Duodenal mucosa (tissue), 2 donors: ENCODE measurements at regions not wholly inside any gene's neighbourhood (a gene's known extent, or its start where the extent isn't known, plus 50 kb on each side); places are given as distances from the start of the nearest gene placed in this dataset.

ENCODE experiments used
- H3K27ac ChIP-seq: one replicate; pipeline ENCODE4 v1.7.0; 2013; ENCODE audit warnings: low read depth, low read length
- H3K27me3 ChIP-seq, 2 donors: one replicate each; pipeline ENCODE4 v1.7.0; 2013; ENCODE audit warnings: low read length in 2 of 2, control low read depth in 1 of 2; ENCODE audit not compliant: insufficient read depth in 2 of 2, control insufficient read depth in 1 of 2
- H3K36me3 ChIP-seq, 2 donors: one replicate each; pipeline ENCODE4 v1.7.0; 2013; ENCODE audit warnings: low read length in 2 of 2, control low read depth in 1 of 2; ENCODE audit not compliant: insufficient read depth in 2 of 2, control insufficient read depth in 1 of 2
- H3K4me1 ChIP-seq, 2 donors: one replicate each; pipeline ENCODE4 v1.7.0; 2013; ENCODE audit warnings: low read length in 2 of 2, control low read depth in 1 of 2; ENCODE audit not compliant: insufficient read depth in 2 of 2, control insufficient read depth in 1 of 2
- H3K4me3 ChIP-seq, 2 donors: one replicate each; pipeline ENCODE4 v1.7.0; 2013; ENCODE audit warnings: low read length in 2 of 2, low read depth in 1 of 2
- H3K9ac ChIP-seq, 2 donors: one replicate each; pipeline ENCODE4 v1.7.0; 2013; ENCODE audit warnings: low read length in 2 of 2, low read depth in 1 of 2
- H3K9me3 ChIP-seq, 2 donors: one replicate each; pipeline ENCODE4 v1.7.0; 2013; ENCODE audit warnings: low read length in 2 of 2, control low read depth in 1 of 2; ENCODE audit not compliant: control insufficient read depth in 1 of 2

DNA sequence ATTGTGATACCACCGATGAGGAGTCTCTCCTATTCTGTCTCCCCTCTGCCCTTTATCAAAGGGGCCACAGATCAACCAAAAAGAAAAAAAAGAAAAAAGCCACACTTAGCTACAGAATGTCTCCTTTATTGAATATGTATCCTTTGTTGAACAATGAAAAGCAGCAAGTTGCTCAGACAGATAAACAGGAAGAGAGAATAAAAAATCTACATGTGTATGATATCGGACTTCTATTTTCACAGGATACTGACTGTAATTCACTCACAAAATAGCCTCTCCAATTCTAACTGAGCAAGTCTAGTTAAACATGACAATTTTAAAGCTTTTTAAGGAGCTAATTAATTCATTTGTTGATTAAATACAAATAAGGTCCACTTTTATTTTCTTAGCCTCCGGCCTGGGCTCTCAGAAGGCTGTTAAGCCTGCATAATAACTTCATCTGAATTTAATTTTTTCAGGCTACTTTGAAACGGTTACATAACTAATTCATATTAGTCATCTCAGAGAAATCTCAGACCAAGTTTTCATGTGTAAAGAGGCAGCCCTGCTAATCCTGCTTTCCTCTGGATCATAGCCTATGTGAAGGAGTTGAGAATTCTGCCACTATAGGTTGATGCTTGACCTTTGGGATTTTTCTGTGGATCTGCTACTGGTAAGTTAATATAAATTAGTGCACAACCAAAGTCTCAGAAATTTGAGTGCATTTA is 304.1 kb upstream of the NR5A2 start:
- H3K27ac ChIP-seq, result no peak overlapping the region
- no peaks in the 10 kb centered on the region for H3K36me3 ChIP-seq
- no peaks in the 10 kb centered on the region for H3K9me3 ChIP-seq
- H3K4me3 ChIP-seq, result no peak overlapping the region
- H3K27me3 ChIP-seq, result no peaks in the 10 kb centered on the region
- H3K4me1 ChIP-seq, result no peaks in the 10 kb centered on the region
- no peak overlapping the region for H3K9ac ChIP-seq

GRCh38 chr1:199724049-199724448 is 303.5 kb upstream of the NR5A2 start:
- Histone ChIP-seq H3K9me3 (no peaks in the 10 kb centered on the region), H3K4me3 (no peak overlapping the region), H3K27ac (no peak overlapping the region), H3K4me1 (no peaks in the 10 kb centered on the region), H3K36me3 (no peaks in the 10 kb centered on the region), H3K9ac (no peak overlapping the region), H3K27me3 (no peaks in the 10 kb centered on the region)

DNA sequence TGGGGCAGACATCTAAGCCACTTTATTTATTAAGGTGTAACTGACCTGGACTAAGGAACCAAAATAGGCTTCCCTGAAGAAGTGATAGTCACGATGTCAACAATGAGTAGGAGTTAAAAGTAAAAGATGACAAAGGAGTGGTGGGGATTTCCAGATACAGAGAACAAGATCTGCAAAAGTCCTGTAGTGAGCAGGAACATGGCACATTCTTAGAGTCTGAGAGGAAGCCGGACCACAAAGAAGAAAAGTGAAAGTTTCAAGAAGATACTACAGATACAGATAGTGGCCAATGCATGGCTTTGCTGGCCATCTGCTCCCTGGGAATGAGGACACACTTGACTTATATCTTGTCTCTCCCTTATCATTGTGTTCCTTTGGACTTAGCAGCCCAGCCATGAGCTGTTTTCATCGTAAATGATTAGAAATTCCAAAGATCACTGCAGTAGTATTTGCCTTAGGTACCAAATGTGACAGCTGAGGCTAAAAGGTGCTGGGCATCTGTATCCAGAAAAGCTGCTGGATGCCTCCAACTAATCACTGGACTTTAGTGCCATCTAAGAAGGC is 302.4 kb upstream of the NR5A2 start:
- Histone ChIP-seq H3K4me1 (no peaks in the 10 kb centered on the region), H3K36me3 (no peaks in the 10 kb centered on the region), H3K27ac (no peak overlapping the region), H3K9ac (no peak overlapping the region), H3K4me3 (no peak overlapping the region), H3K9me3 (no peaks in the 10 kb centered on the region), H3K27me3 (no peaks in the 10 kb centered on the region)

- Histone ChIP-seq H3K27ac (no peak overlapping the region), H3K4me3 (no peak overlapping the region)
Measured at GRCh38 chr1:199727682-199728081, 299.8 kb upstream of the NR5A2 start.

GRCh38 chr1:199728345-199728744 is 299.2 kb upstream of the NR5A2 start:
- no peaks in the 10 kb centered on the region for H3K27me3 ChIP-seq
- no peak overlapping the region for H3K27ac ChIP-seq
- H3K4me3 ChIP-seq, result no peak overlapping the region
- H3K9ac ChIP-seq, result no peak overlapping the region
- no peaks in the 10 kb centered on the region for H3K36me3 ChIP-seq
- H3K4me1 ChIP-seq, result no peaks in the 10 kb centered on the region
- no peaks in the 10 kb centered on the region for H3K9me3 ChIP-seq

More at GRCh38 chr1:199727682-199728081, 299.8 kb upstream of the NR5A2 start:
- H3K27me3 ChIP-seq, result no peaks in the 10 kb centered on the region
- no peaks in the 10 kb centered on the region for H3K4me1 ChIP-seq
- no peaks in the 10 kb centered on the region for H3K36me3 ChIP-seq
- no peak overlapping the region for H3K9ac ChIP-seq
- H3K9me3 ChIP-seq, result no peaks in the 10 kb centered on the region

GRCh38 chr1:199733125-199733524 is 294.4 kb upstream of the NR5A2 start:
- no peaks in the 10 kb centered on the region for H3K36me3 ChIP-seq
- H3K27me3 ChIP-seq, result no peaks in the 10 kb centered on the region
- no peak overlapping the region for H3K27ac ChIP-seq
- H3K9ac ChIP-seq, result no peak overlapping the region
- H3K4me3 ChIP-seq, result no peak overlapping the region
- no peaks in the 10 kb centered on the region for H3K4me1 ChIP-seq
- no peaks in the 10 kb centered on the region for H3K9me3 ChIP-seq

- Histone ChIP-seq H3K9me3 (no peaks in the 10 kb centered on the region), H3K27me3 (no peaks in the 10 kb centered on the region), H3K27ac (no peak overlapping the region), H3K4me1 (no peaks in the 10 kb centered on the region), H3K9ac (no peak overlapping the region), H3K36me3 (no peaks in the 10 kb centered on the region), H3K4me3 (no peak overlapping the region)
Measured at GRCh38 chr1:199734186-199734585, 293.3 kb upstream of the NR5A2 start.

GRCh38 chr1:199735660-199736059 is 291.9 kb upstream of the NR5A2 start:
- Histone ChIP-seq H3K9ac (no peak overlapping the region), H3K36me3 (no peaks in the 10 kb centered on the region), H3K4me1 (no peaks in the 10 kb centered on the region), H3K27ac (no peak overlapping the region), H3K9me3 (no peaks in the 10 kb centered on the region), H3K4me3 (no peak overlapping the region), H3K27me3 (no peaks in the 10 kb centered on the region)

DNA sequence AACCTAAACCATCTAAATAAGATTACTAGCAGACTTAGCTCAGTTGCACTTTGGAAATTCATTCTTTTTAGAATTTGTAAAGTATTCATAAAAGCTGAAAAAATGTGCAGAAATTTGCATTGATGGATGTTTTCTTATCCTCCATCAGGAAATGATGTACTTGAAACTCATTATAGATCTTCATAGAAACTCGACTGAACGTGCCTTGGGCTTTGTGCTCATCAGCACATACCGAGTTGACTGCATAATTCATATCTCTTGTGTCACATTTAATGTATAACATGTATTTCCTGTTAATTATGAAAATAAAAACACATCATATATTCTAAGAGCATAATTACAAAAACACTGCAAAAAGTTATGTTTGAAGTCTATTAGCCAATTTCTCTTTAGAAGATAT is 290.9 kb upstream of the NR5A2 start:
- H3K9me3 ChIP-seq, result no peaks in the 10 kb centered on the region
- no peak overlapping the region for H3K27ac ChIP-seq
- no peaks in the 10 kb centered on the region for H3K27me3 ChIP-seq
- H3K4me1 ChIP-seq, result no peaks in the 10 kb centered on the region
- no peaks in the 10 kb centered on the region for H3K36me3 ChIP-seq
- no peak overlapping the region for H3K4me3 ChIP-seq
- H3K9ac ChIP-seq, result no peak overlapping the region

DNA sequence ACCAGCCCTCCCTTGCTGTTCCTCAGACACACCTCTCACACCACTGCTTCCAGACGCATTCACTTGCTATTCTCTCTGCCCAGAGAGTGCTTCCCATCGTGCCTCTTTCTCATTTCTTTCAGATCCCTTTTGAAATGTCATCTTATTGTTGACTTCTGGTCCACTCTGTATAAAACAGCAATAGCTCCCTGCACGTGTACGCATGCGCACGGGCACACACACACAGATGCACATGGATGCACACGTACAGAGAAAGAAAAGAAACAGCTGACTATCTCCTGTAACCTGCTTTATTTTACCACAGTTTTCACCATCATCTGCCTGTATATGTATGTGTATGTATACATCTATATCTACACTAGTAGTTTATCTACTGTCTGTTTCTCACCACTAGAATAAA is 285.9 kb upstream of the NR5A2 start:
- no peaks in the 10 kb centered on the region for H3K27me3 ChIP-seq
- H3K9me3 ChIP-seq, result no peaks in the 10 kb centered on the region
- no peak overlapping the region for H3K9ac ChIP-seq
- no peak overlapping the region for H3K27ac ChIP-seq
- H3K4me3 ChIP-seq, result no peak overlapping the region
- H3K4me1 ChIP-seq, result no peaks in the 10 kb centered on the region
- H3K36me3 ChIP-seq, result no peaks in the 10 kb centered on the region
